ENCODE measurements at regions not wholly inside any gene's neighbourhood (a gene's known extent, or its start where the extent isn't known, plus 50 kb on each side); places are given as distances from the start of the nearest gene placed in this dataset.

GRCh38 chr2:77797088-77797487 lies 274.9 kb upstream of the LRRTM4 start:
- DNase-seq (ENCODE audit: low spot score) = no peak
- Histone ChIP-seq H3K4me3 (ENCODE audit: low read length in 2 of 2) (no peak overlapping the region), H3K23ac (ENCODE audit: low read depth, low read length, poor library complexity) (no peak overlapping the region), H3K79me1 (ENCODE audit: low read depth, low read length) (no peaks in the 10 kb centered on the region), H3K27ac (replicated peaks; ENCODE audit: low read length) (no peak overlapping the region), H3K9ac (ENCODE audit: low read depth, low read length, poor library complexity) (no peak overlapping the region), H2BK12ac (ENCODE audit: low read length) (no peak overlapping the region), H2BK15ac (ENCODE audit: low read length) (no peak overlapping the region), H3K18ac (ENCODE audit: low read length) (no peak overlapping the region), H3K4me2 (ENCODE audit: insufficient read depth, low read length, poor library complexity, severe bottlenecking) (no peak overlapping the region), H3K4me1 (ENCODE audit: control insufficient read depth in 2 of 2, insufficient read depth in 1 of 2, low read depth in 1 of 2, low read length in 2 of 2) (no peaks in the 10 kb centered on the region), H2AFZ (ENCODE audit: low read length) (no peak overlapping the region), H4K91ac (ENCODE audit: low read depth, low read length, poor library complexity) (no peak overlapping the region), H3K9me3 (replicated peaks in 1 of 2; ENCODE audit: control insufficient read depth in 2 of 2, insufficient read depth in 1 of 2, low read depth in 1 of 2, low read length in 2 of 2) (no peaks in the 10 kb centered on the region), H2BK5ac (ENCODE audit: low read length) (no peak overlapping the region), H3K36me3 (replicated peaks in 1 of 2; ENCODE audit: control insufficient read depth in 2 of 2, insufficient read depth in 2 of 2, low read length in 2 of 2) (no peaks in the 10 kb centered on the region), H2BK120ac (ENCODE audit: low read depth, low read length) (no peak overlapping the region), H3K14ac (ENCODE audit: low read length) (no peak overlapping the region), H2AK5ac (ENCODE audit: low read depth, low read length) (no peak overlapping the region), H3K4ac (ENCODE audit: low read length) (no peak overlapping the region), H3K27me3 (ENCODE audit: control insufficient read depth in 3 of 3, insufficient read depth in 3 of 3, low read depth in 1 of 3, low read length in 3 of 3) (no peaks in the 10 kb centered on the region), H4K8ac (ENCODE audit: low read depth, low read length) (no peak overlapping the region)
- WGBS, 2 donors (ENCODE audit: extremely low coverage in 2 of 2, insufficient read length in 2 of 2, insufficient replicate concordance in 1 of 2) = no CpG with 5 or more reads among the region's 1 CpG

- Histone ChIP-seq H3K14ac (ENCODE audit: low read length) (no peak overlapping the region), H3K79me1 (ENCODE audit: low read depth, low read length) (no peaks in the 10 kb centered on the region), H3K9me3 (replicated peaks in 1 of 2; ENCODE audit: control insufficient read depth in 2 of 2, insufficient read depth in 1 of 2, low read depth in 1 of 2, low read length in 2 of 2) (no peaks in the 10 kb centered on the region), H3K36me3 (replicated peaks in 1 of 2; ENCODE audit: control insufficient read depth in 2 of 2, insufficient read depth in 2 of 2, low read length in 2 of 2) (no peaks in the 10 kb centered on the region), H3K23ac (ENCODE audit: low read depth, low read length, poor library complexity) (no peak overlapping the region), H2BK15ac (ENCODE audit: low read length) (no peak overlapping the region), H2BK12ac (ENCODE audit: low read length) (no peak overlapping the region), H3K27me3 (ENCODE audit: control insufficient read depth in 3 of 3, insufficient read depth in 3 of 3, low read depth in 1 of 3, low read length in 3 of 3) (no peaks in the 10 kb centered on the region), H2BK120ac (ENCODE audit: low read depth, low read length) (no peak overlapping the region), H3K4me3 (ENCODE audit: low read length in 2 of 2) (no peak overlapping the region), H3K18ac (ENCODE audit: low read length) (no peak overlapping the region), H4K8ac (ENCODE audit: low read depth, low read length) (no peak overlapping the region), H2AFZ (ENCODE audit: low read length) (no peak overlapping the region), H3K4me2 (ENCODE audit: insufficient read depth, low read length, poor library complexity, severe bottlenecking) (no peak overlapping the region), H3K27ac (replicated peaks; ENCODE audit: low read length) (no peak overlapping the region), H3K4me1 (ENCODE audit: control insufficient read depth in 2 of 2, insufficient read depth in 1 of 2, low read depth in 1 of 2, low read length in 2 of 2) (no peaks in the 10 kb centered on the region), H3K4ac (ENCODE audit: low read length) (no peak overlapping the region), H2BK5ac (ENCODE audit: low read length) (no peak overlapping the region), H2AK5ac (ENCODE audit: low read depth, low read length) (no peak overlapping the region), H3K9ac (ENCODE audit: low read depth, low read length, poor library complexity) (no peak overlapping the region), H4K91ac (ENCODE audit: low read depth, low read length, poor library complexity) (no peak overlapping the region)
- DNase-seq (ENCODE audit: low spot score) = no peak
Observed at GRCh38 chr2:77800410-77800809, 278.2 kb upstream of the LRRTM4 start.

GRCh38 chr2:77807531-77808215 lies 285.5 kb upstream of the LRRTM4 start:
- no peak overlapping the region for H3K4me3 ChIP-seq (ENCODE audit: low read length in 2 of 2)
- H3K4me2 ChIP-seq (ENCODE audit: insufficient read depth, low read length, poor library complexity, severe bottlenecking) = no peak overlapping the region
- no peaks in the 10 kb centered on the region for H3K9me3 ChIP-seq (replicated peaks in 1 of 2; ENCODE audit: control insufficient read depth in 2 of 2, insufficient read depth in 1 of 2, low read depth in 1 of 2, low read length in 2 of 2)
- H2BK12ac ChIP-seq (ENCODE audit: low read length) = no peak overlapping the region
- no peak overlapping the region for H3K9ac ChIP-seq (ENCODE audit: low read depth, low read length, poor library complexity)
- no peak overlapping the region for H2BK5ac ChIP-seq (ENCODE audit: low read length)
- H2AFZ ChIP-seq (ENCODE audit: low read length) = no peak overlapping the region
- H2AK5ac ChIP-seq (ENCODE audit: low read depth, low read length) = no peak overlapping the region
- no peak overlapping the region for H3K14ac ChIP-seq (ENCODE audit: low read length)
- no peaks in the 10 kb centered on the region for H3K79me1 ChIP-seq (ENCODE audit: low read depth, low read length)
- no peak overlapping the region for H2BK15ac ChIP-seq (ENCODE audit: low read length)
- H3K4me1 ChIP-seq (ENCODE audit: control insufficient read depth in 2 of 2, insufficient read depth in 1 of 2, low read depth in 1 of 2, low read length in 2 of 2) = no peaks in the 10 kb centered on the region
- H3K27ac ChIP-seq (replicated peaks; ENCODE audit: low read length) = no peak overlapping the region
- H3K23ac ChIP-seq (ENCODE audit: low read depth, low read length, poor library complexity) = no peak overlapping the region
- no peak overlapping the region for H3K4ac ChIP-seq (ENCODE audit: low read length)
- no peaks in the 10 kb centered on the region for H3K27me3 ChIP-seq (ENCODE audit: control insufficient read depth in 3 of 3, insufficient read depth in 3 of 3, low read depth in 1 of 3, low read length in 3 of 3)
- no CpG with 5 or more reads among the region's 7 CpGs for WGBS, 2 donors (ENCODE audit: extremely low coverage in 2 of 2, insufficient read length in 2 of 2, insufficient replicate concordance in 1 of 2)
- no peak for DNase-seq (ENCODE audit: low spot score)
- H3K18ac ChIP-seq (ENCODE audit: low read length) = no peak overlapping the region
- no peak overlapping the region for H4K8ac ChIP-seq (ENCODE audit: low read depth, low read length)
- H3K36me3 ChIP-seq (replicated peaks in 1 of 2; ENCODE audit: control insufficient read depth in 2 of 2, insufficient read depth in 2 of 2, low read length in 2 of 2) = no peaks in the 10 kb centered on the region
- H2BK120ac ChIP-seq (ENCODE audit: low read depth, low read length) = no peak overlapping the region
- no peak overlapping the region for H4K91ac ChIP-seq (ENCODE audit: low read depth, low read length, poor library complexity)

GRCh38 chr2:77808599-77808998 lies 286.4 kb upstream of the LRRTM4 start:
- Histone ChIP-seq H3K9ac (ENCODE audit: low read depth, low read length, poor library complexity) (no peak overlapping the region), H3K4ac (ENCODE audit: low read length) (no peak overlapping the region), H2BK5ac (ENCODE audit: low read length) (no peak overlapping the region), H3K4me1 (ENCODE audit: control insufficient read depth in 2 of 2, insufficient read depth in 1 of 2, low read depth in 1 of 2, low read length in 2 of 2) (no peaks in the 10 kb centered on the region), H3K36me3 (replicated peaks in 1 of 2; ENCODE audit: control insufficient read depth in 2 of 2, insufficient read depth in 2 of 2, low read length in 2 of 2) (no peaks in the 10 kb centered on the region), H3K4me3 (ENCODE audit: low read length in 2 of 2) (no peak overlapping the region), H2BK15ac (ENCODE audit: low read length) (no peak overlapping the region), H2BK120ac (ENCODE audit: low read depth, low read length) (no peak overlapping the region), H2BK12ac (ENCODE audit: low read length) (no peak overlapping the region), H3K27me3 (ENCODE audit: control insufficient read depth in 3 of 3, insufficient read depth in 3 of 3, low read depth in 1 of 3, low read length in 3 of 3) (no peaks in the 10 kb centered on the region), H3K23ac (ENCODE audit: low read depth, low read length, poor library complexity) (no peak overlapping the region), H3K18ac (ENCODE audit: low read length) (no peak overlapping the region), H3K79me1 (ENCODE audit: low read depth, low read length) (no peaks in the 10 kb centered on the region), H3K9me3 (replicated peaks in 1 of 2; ENCODE audit: control insufficient read depth in 2 of 2, insufficient read depth in 1 of 2, low read depth in 1 of 2, low read length in 2 of 2) (no peaks in the 10 kb centered on the region), H4K91ac (ENCODE audit: low read depth, low read length, poor library complexity) (no peak overlapping the region), H3K14ac (ENCODE audit: low read length) (no peak overlapping the region), H2AK5ac (ENCODE audit: low read depth, low read length) (no peak overlapping the region), H2AFZ (ENCODE audit: low read length) (no peak overlapping the region), H3K27ac (replicated peaks; ENCODE audit: low read length) (no peak overlapping the region), H3K4me2 (ENCODE audit: insufficient read depth, low read length, poor library complexity, severe bottlenecking) (no peak overlapping the region), H4K8ac (ENCODE audit: low read depth, low read length) (no peak overlapping the region)
- no CpG with 5 or more reads among the region's 6 CpGs for WGBS, 2 donors (ENCODE audit: extremely low coverage in 2 of 2, insufficient read length in 2 of 2, insufficient replicate concordance in 1 of 2)
- no peak for DNase-seq (ENCODE audit: low spot score)
